ENCODE measurements at regions not wholly inside any gene's neighbourhood (a gene's known extent, or its start where the extent isn't known, plus 50 kb on each side); places are given as distances from the start of the nearest gene placed in this dataset.

GRCh38 chr14:97344666-97345065 is 547.5 kb downstream of the VRK1 start:
- Histone ChIP-seq H3K4me1 (no peaks in the 10 kb centered on the region), H3K27me3 (ENCODE audit: insufficient read depth in 3 of 3, low read length in 2 of 3) (no peaks in the 10 kb centered on the region), H3K9me3 (no peaks in the 10 kb centered on the region), H3K36me3 (ENCODE audit: insufficient read depth in 1 of 2, low read depth in 1 of 2) (no peaks in the 10 kb centered on the region), H3K4me3 (no peak overlapping the region), H3K27ac (no peak overlapping the region)
- TF ChIP-seq, protein P1, sequence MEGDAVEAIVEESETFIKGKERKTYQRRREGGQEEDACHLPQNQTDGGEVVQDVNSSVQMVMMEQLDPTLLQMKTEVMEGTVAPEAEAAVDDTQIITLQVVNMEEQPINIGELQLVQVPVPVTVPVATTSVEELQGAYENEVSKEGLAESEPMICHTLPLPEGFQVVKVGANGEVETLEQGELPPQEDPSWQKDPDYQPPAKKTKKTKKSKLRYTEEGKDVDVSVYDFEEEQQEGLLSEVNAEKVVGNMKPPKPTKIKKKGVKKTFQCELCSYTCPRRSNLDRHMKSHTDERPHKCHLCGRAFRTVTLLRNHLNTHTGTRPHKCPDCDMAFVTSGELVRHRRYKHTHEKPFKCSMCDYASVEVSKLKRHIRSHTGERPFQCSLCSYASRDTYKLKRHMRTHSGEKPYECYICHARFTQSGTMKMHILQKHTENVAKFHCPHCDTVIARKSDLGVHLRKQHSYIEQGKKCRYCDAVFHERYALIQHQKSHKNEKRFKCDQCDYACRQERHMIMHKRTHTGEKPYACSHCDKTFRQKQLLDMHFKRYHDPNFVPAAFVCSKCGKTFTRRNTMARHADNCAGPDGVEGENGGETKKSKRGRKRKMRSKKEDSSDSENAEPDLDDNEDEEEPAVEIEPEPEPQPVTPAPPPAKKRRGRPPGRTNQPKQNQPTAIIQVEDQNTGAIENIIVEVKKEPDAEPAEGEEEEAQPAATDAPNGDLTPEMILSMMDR (IDR thresholded peaks at IDR 0.05) = no peak
- WGBS, 3 donors = 89 to 91% (median 91%) methylated on average over 4 of the region's 4 CpGs
- DNase-seq (no peak), ATAC-seq (no peak)
- intact Hi-C loops (cut with DNase I) = no loop called here

- TF ChIP-seq, protein P1 (IDR thresholded peaks at IDR 0.05) = no peak
Measured at GRCh38 chr14:97346675-97347074, 549.5 kb downstream of the VRK1 start.

GRCh38 chr14:97349463-97349862 is 552.3 kb downstream of the VRK1 start:
- no peaks in the 10 kb centered on the region for H3K4me1 ChIP-seq
- 50 to 54% (median 54%) methylated on average over 3 of the region's 3 CpGs for WGBS, 3 donors
- no peaks in the 10 kb centered on the region for H3K36me3 ChIP-seq (ENCODE audit: insufficient read depth in 1 of 2, low read depth in 1 of 2)
- H3K27ac ChIP-seq = no peak overlapping the region
- intact Hi-C loops (cut with DNase I) = no loop called here
- H3K4me3 ChIP-seq = no peak overlapping the region
- ATAC-seq (no peak), DNase-seq (no peak)
- no peaks in the 10 kb centered on the region for H3K27me3 ChIP-seq (ENCODE audit: insufficient read depth in 3 of 3, low read length in 2 of 3)
- H3K9me3 ChIP-seq = no peaks in the 10 kb centered on the region
- TF ChIP-seq, protein P1 (IDR thresholded peaks at IDR 0.05) = no peak

More at GRCh38 chr14:97346675-97347074, 549.5 kb downstream of the VRK1 start:
- Histone ChIP-seq H3K27ac (no peak overlapping the region), H3K27me3 (ENCODE audit: insufficient read depth in 3 of 3, low read length in 2 of 3) (no peaks in the 10 kb centered on the region), H3K9me3 (no peaks in the 10 kb centered on the region), H3K4me3 (no peak overlapping the region), H3K4me1 (no peaks in the 10 kb centered on the region), H3K36me3 (ENCODE audit: insufficient read depth in 1 of 2, low read depth in 1 of 2) (no peaks in the 10 kb centered on the region)
- intact Hi-C loops (cut with DNase I) = no loop called here
- 57 to 91% (median 89%) methylated on average over 3 of the region's 3 CpGs for WGBS, 3 donors
- DNase-seq (no peak), ATAC-seq (no peak)

DNA sequence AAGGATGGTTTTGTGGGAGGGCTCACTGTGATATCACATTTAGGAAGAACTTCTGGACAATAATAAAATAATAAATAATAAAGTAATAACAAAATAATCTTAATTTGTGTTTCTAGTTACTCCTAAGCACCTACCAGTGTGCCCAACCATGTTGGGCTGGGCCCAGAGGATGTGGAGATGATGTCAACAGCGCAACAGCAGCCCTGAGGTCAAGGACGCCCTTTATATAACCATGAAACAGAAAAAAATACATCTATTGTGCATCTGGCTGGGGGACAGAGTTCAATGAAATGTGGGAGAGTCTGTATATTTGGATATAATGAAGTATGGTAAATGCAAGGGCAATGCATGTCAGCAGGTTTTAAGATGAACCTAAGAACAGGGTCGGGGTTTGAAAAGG is 552.8 kb downstream of the VRK1 start:
- Histone ChIP-seq H3K4me1 (no peaks in the 10 kb centered on the region), H3K36me3 (ENCODE audit: insufficient read depth in 1 of 2, low read depth in 1 of 2) (no peaks in the 10 kb centered on the region), H3K27me3 (ENCODE audit: insufficient read depth in 3 of 3, low read length in 2 of 3) (no peaks in the 10 kb centered on the region), H3K9me3 (no peaks in the 10 kb centered on the region), H3K27ac (no peak overlapping the region), H3K4me3 (no peak overlapping the region)
- TF ChIP-seq, protein P1 (IDR thresholded peaks at IDR 0.05) = no peak
- intact Hi-C loops (cut with DNase I) = no loop called here
- ATAC-seq = no peak
- DNase-seq = no peak
- 78 to 82% (median 80%) methylated on average over 3 of the region's 3 CpGs for WGBS, 3 donors

- H3K4me3 ChIP-seq = no peak overlapping the region
- ATAC-seq (no peak), DNase-seq (no peak)
- WGBS, 3 donors = 90 to 94% (median 91%) methylated on average over 2 of the region's 2 CpGs
- intact Hi-C loops (cut with DNase I) = no loop called here
- H3K9me3 ChIP-seq = no peaks in the 10 kb centered on the region
- TF ChIP-seq, protein P1 (IDR thresholded peaks at IDR 0.05) = no peak
- H3K27me3 ChIP-seq (ENCODE audit: insufficient read depth in 3 of 3, low read length in 2 of 3) = no peaks in the 10 kb centered on the region
- H3K36me3 ChIP-seq (ENCODE audit: insufficient read depth in 1 of 2, low read depth in 1 of 2) = no peaks in the 10 kb centered on the region
- H3K27ac ChIP-seq = no peak overlapping the region
- H3K4me1 ChIP-seq = no peaks in the 10 kb centered on the region
Measured at GRCh38 chr14:97350415-97350814, 553.2 kb downstream of the VRK1 start.

Measured in psoas muscle (tissue), 7 donors.